Chondrocyte (in vitro differentiated cells): ENCODE measurements at regions not wholly inside any gene's neighbourhood (a gene's known extent, or its start where the extent isn't known, plus 50 kb on each side); places are given as distances from the start of the nearest gene placed in this dataset.

Source experiments
- DNase-seq: peaks from one replicate; pipeline ENCODE4 v3.0.0; 2021; ENCODE audit warnings: mixed read lengths, low spot score
- H3K27ac Mint-ChIP-seq: one replicate; pipeline ENCODE4 v1.8.0; 2021; ENCODE audit warnings: mild to moderate bottlenecking, moderate library complexity, mixed read lengths; ENCODE audit not compliant: unreplicated experiment
- H3K27me3 Mint-ChIP-seq: 2 replicates; pipeline ENCODE4 v1.8.0; 2021; ENCODE audit warnings: low read depth, mixed read lengths
- H3K36me3 Mint-ChIP-seq: 2 replicates; pipeline ENCODE4 v1.8.0; 2021; ENCODE audit warnings: low read depth, mixed read lengths
- H3K4me1 Mint-ChIP-seq: 2 replicates; pipeline ENCODE4 v1.8.0; 2021; ENCODE audit warnings: low read depth, mild to moderate bottlenecking, mixed read lengths
- H3K4me3 Mint-ChIP-seq: one replicate; pipeline ENCODE4 v1.8.0; 2021; ENCODE audit warnings: mild to moderate bottlenecking, moderate library complexity, mixed read lengths; ENCODE audit not compliant: unreplicated experiment
- H3K9me3 Mint-ChIP-seq: 2 replicates; pipeline ENCODE4 v1.8.0; 2021; ENCODE audit warnings: low read depth, mixed read lengths
- CTCF ChIP-seq: fragments of 200-600 bp; sonication (generic); IDR thresholded peaks from 2 replicates; pipeline ENCODE4 v1.5.0; 2021; ENCODE audit warnings: antibody characterized with exemption, mild to moderate bottlenecking, moderate library complexity

- H3K36me3 Mint-ChIP-seq, result no peaks in the 10 kb centered on the region
- DNase-seq, result no peak
- no peak overlapping the region for H3K27ac Mint-ChIP-seq
- TF ChIP-seq CTCF, result no peak
- H3K4me3 Mint-ChIP-seq, result no peak overlapping the region
- H3K4me1 Mint-ChIP-seq, result no peaks in the 10 kb centered on the region
- H3K27me3 Mint-ChIP-seq, result no peaks in the 10 kb centered on the region
- peaks cover 4% of the 10 kb centered on the region for H3K9me3 Mint-ChIP-seq
These were observed 434.3 kb downstream of the PTPRC start for GRCh38 chr1:199073166-199073565.

GRCh38 chr1:199075792-199076191 lies 437.0 kb downstream of the PTPRC start:
- H3K4me3 Mint-ChIP-seq, result no peak overlapping the region
- H3K27me3 Mint-ChIP-seq, result no peaks in the 10 kb centered on the region
- peaks cover 4% of the 10 kb centered on the region for H3K9me3 Mint-ChIP-seq
- no peaks in the 10 kb centered on the region for H3K4me1 Mint-ChIP-seq
- H3K27ac Mint-ChIP-seq, result no peak overlapping the region
- H3K36me3 Mint-ChIP-seq, result no peaks in the 10 kb centered on the region
- DNase-seq, result no peak
- no peak for TF ChIP-seq CTCF

GRCh38 chr1:199079994-199080393 lies 441.2 kb downstream of the PTPRC start:
- H3K27ac Mint-ChIP-seq, result no peak overlapping the region
- peaks cover 33% of the 10 kb centered on the region for H3K4me1 Mint-ChIP-seq
- no peak overlapping the region for H3K4me3 Mint-ChIP-seq
- no peak for DNase-seq
- no peaks in the 10 kb centered on the region for H3K36me3 Mint-ChIP-seq
- TF ChIP-seq CTCF, result no peak
- H3K9me3 Mint-ChIP-seq, result no peaks in the 10 kb centered on the region
- no peaks in the 10 kb centered on the region for H3K27me3 Mint-ChIP-seq

DNA sequence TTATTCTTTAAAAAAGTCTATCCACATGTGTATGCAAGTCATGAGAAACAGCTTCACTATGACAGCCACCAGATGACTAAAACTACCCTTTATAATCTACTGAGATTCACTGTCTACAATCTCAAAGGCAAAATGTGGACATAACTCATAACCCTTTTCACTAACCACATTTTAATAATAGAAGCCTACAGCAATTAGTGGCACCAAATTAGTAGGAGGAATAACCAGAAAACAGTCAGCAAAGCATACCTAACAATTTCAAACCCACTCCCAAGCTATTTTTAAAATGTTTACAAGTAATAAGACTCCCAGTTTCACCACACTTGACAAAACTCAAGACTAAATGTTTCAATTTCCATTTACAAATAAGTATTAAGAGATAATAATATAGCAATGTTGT lies 442.9 kb downstream of the PTPRC start:
- no peak for TF ChIP-seq CTCF
- Mint-ChIP-seq H3K9me3 (peaks cover 3% of the 10 kb centered on the region), H3K4me1 (peaks cover 47% of the 10 kb centered on the region), H3K27ac (no peak overlapping the region), H3K4me3 (no peak overlapping the region), H3K36me3 (no peaks in the 10 kb centered on the region), H3K27me3 (no peaks in the 10 kb centered on the region)
- DNase-seq, result no peak

- Mint-ChIP-seq H3K27me3 (no peaks in the 10 kb centered on the region), H3K27ac (peak overlapping the region; percentile 73), H3K9me3 (peaks cover 3% of the 10 kb centered on the region), H3K4me3 (no peak overlapping the region), H3K4me1 (peaks cover 55% of the 10 kb centered on the region), H3K36me3 (no peaks in the 10 kb centered on the region)
- DNase-seq, result no peak
- TF ChIP-seq CTCF, result no peak
These were observed 444.0 kb downstream of the PTPRC start for GRCh38 chr1:199082778-199083389.
